H1 (cell line): ENCODE measurements at regions not wholly inside any gene's neighbourhood (a gene's known extent, or its start where the extent isn't known, plus 50 kb on each side); places are given as distances from the start of the nearest gene placed in this dataset.

ENCODE experiments used
- RAD21 ChIP-seq, 2 experiments: IDR thresholded peaks in 1 of 2; conservative IDR thresholded peaks in 1 of 2; 2 replicates each; pipeline ENCODE4 v1.6.1; 2011; ENCODE audit warnings: low read depth in 2 of 2, low read length in 2 of 2, improper control_type of control experiment in 1 of 2, inconsistent platforms in 1 of 2, mild to moderate bottlenecking in 1 of 2, moderate library complexity in 1 of 2

GRCh38 chr4:135949931-135950330 is 1582.4 kb downstream of the PCDH18 start (continued):
- TF ChIP-seq RAD21 (IDR thresholded peaks at IDR 0.05 in 1 of 2, conservative IDR thresholded peaks at IDR 0.05 in 1 of 2; ENCODE audit: low read depth in 2 of 2, low read length in 2 of 2) = no peak
